ENCODE measurements at regions not wholly inside any gene's neighbourhood (a gene's known extent, or its start where the extent isn't known, plus 50 kb on each side); places are given as distances from the start of the nearest gene placed in this dataset.

GRCh38 chr6:44500074-44500473 lies 112.6 kb downstream of the CDC5L start:
- DNase-seq = no peak

- DNase-seq = no peak
Observed at GRCh38 chr6:44503471-44503870, 116.0 kb downstream of the CDC5L start.

- no peak for DNase-seq
Observed at GRCh38 chr6:44504301-44504791, 116.8 kb downstream of the CDC5L start.

- DNase-seq = no peak
Observed at GRCh38 chr6:44505751-44506150, 118.2 kb downstream of the CDC5L start.

GRCh38 chr6:44507014-44507413 lies 119.5 kb downstream of the CDC5L start:
- no peak for DNase-seq

GRCh38 chr6:44508646-44509045 lies 121.1 kb downstream of the CDC5L start:
- no peak for DNase-seq

GRCh38 chr6:44511126-44511525 lies 123.6 kb downstream of the CDC5L start:
- DNase-seq = no peak

GRCh38 chr6:44512868-44513741 lies 125.6 kb downstream of the CDC5L start:
- DNase-seq = no peak

GRCh38 chr6:44514085-44514484 lies 126.6 kb downstream of the CDC5L start:
- no peak for DNase-seq

GRCh38 chr6:44514576-44515193 lies 127.2 kb downstream of the CDC5L start:
- DNase-seq = no peak

GRCh38 chr6:44522871-44523270 lies 135.4 kb downstream of the CDC5L start:
- DNase-seq = no peak

GRCh38 chr6:44524476-44525227 lies 137.1 kb downstream of the CDC5L start:
- no peak for DNase-seq

- no peak for DNase-seq
Observed at GRCh38 chr6:44525761-44526351, 138.3 kb downstream of the CDC5L start.

GRCh38 chr6:44527181-44527580 lies 139.7 kb downstream of the CDC5L start:
- DNase-seq = no peak

GRCh38 chr6:44527583-44528369 lies 140.3 kb downstream of the CDC5L start:
- no peak for DNase-seq

- DNase-seq = no peak
Observed at GRCh38 chr6:44528370-44528644, 140.8 kb downstream of the CDC5L start.

- DNase-seq = no peak
Observed at GRCh38 chr6:44528716-44529115, 141.2 kb downstream of the CDC5L start.

- DNase-seq = no peak
Observed at GRCh38 chr6:44529146-44529905, 141.8 kb downstream of the CDC5L start.

GRCh38 chr6:44530209-44530909 lies 142.9 kb downstream of the CDC5L start:
- DNase-seq = no peak

- DNase-seq = no peak
Observed at GRCh38 chr6:44530910-44531234, 143.4 kb downstream of the CDC5L start.

- no peak for DNase-seq
Observed at GRCh38 chr6:44531442-44532015, 144.0 kb downstream of the CDC5L start.
